IPS-NIHi7 (cell line): ENCODE measurements at regions not wholly inside any gene's neighbourhood (a gene's known extent, or its start where the extent isn't known, plus 50 kb on each side); places are given as distances from the start of the nearest gene placed in this dataset.

Experiments
- DNase-seq: peaks from one replicate; pipeline ENCODE4 v3.0.0; 2012; ENCODE audit warnings: mixed read lengths; ENCODE audit errors: extremely low spot score

DNA sequence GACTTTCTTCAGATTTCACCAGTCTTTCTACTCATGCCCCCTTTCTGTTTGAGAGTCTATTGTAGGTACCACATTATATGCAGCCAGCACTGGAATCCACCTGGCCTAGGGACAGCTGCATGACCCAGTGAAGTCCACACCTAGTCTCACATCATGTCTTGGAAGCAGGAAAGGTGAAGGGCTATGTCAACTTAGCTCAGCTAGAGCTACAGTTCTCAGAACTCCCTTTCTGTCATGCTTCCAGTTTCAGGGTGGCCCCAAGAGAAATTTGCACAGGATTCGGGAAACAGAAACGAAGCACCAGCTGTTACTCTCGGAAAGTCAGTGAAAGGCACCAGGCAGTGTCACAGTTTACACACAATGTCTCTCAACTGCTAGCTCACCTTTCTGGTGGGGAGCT is 51.6 kb upstream of the NLRP1 start:
- no peak for DNase-seq

DNA sequence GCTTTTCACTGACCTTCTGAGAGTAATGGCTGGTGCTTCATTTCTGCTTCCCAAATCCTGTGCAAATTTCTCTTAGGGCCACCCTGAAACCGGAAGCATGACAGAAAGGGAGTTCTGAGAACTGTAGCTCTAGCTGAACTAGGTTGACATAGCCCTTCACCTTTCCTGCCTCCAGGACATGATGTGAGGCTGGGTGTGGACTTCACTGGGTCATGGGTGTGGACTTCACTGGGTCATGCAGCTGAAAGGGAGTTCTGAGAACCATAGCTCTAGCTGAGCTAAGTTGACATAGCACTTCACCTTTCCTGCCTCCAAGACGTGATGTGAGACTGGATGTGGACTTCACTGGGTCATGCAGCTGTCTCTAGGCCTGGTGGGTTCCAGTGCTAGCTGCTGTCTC is 54.3 kb upstream of the NLRP1 start:
- no peak for DNase-seq

DNA sequence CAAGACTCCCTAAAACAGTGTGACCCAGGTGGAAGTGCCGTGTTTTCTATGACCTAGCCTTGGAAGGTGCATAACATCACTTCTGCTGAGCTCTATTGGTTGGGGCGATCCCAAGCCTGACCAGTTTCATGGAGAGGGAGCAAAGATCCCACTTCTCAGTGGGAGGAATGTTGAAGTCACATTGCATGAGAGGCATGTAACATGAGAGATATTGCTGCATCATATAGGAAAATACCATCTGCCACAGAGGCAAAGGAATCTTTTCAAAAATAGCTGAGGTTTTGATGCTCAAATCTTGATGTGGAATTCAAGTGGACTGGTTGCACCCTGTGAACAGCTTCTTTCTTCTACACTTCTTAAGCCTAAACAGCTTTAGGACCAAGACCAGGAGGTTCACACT is 56.4 kb upstream of the NLRP1 start:
- no peak for DNase-seq

DNA sequence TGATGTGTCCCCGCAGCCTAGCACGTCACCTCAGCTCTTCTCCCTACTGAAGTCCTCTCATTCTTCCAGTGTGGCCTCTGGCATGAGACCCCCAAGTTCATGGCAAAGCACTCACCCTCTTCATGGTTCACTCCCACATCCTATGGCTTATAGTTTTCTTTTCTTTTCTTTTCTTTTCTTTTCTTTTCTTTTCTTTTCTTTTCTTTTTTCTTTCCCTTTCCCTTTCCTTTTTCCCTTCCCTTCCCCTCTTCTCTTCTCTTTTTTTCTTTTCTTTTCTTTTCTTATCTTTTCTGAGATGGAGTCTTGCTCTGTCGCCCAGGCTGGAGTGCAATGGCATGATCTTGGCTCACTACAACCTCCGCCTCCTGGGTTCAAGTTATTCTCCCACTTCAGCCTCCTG is 58.4 kb upstream of the NLRP1 start:
- no peak for DNase-seq

DNA sequence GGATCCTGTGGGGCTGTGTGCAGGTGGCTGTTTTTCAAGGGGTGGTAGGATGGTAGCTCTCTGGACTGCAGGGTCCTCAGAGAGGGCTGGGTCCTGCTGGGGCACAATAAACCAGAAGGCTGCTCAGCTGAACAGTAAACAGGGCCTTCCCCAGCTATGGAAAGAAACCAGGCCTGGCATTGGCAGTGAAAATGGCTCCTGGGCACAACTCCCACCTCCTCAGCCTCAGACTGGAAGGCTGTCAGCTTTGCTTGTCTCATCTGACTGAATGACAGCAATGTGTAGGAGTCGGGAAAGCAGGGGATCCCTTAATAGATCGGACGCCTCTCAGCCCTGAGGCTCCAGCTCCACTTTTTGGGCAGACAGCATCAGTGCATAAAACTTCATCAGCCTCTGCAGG is 59.8 kb upstream of the NLRP1 start:
- DNase-seq = no peak

DNA sequence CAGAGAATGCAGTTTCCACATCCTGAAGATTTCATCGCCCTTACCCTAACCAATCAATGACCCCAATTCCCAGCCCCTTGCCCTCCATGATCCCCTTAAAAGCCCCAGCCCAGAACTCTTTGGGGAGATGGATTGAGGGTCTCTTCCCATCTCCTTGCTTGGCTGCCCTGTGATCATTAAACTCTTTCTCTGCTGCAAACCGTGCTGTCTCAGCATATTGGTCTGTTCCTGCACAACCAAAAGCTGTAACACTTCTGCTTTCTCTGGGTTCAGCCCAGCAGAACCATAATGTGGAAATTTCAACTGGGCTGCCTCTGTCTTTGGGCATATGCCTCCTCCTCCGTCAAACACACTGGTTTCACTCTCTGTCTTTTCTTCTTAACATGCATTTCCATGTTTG is 67.0 kb upstream of the NLRP1 start:
- DNase-seq = no peak

DNA sequence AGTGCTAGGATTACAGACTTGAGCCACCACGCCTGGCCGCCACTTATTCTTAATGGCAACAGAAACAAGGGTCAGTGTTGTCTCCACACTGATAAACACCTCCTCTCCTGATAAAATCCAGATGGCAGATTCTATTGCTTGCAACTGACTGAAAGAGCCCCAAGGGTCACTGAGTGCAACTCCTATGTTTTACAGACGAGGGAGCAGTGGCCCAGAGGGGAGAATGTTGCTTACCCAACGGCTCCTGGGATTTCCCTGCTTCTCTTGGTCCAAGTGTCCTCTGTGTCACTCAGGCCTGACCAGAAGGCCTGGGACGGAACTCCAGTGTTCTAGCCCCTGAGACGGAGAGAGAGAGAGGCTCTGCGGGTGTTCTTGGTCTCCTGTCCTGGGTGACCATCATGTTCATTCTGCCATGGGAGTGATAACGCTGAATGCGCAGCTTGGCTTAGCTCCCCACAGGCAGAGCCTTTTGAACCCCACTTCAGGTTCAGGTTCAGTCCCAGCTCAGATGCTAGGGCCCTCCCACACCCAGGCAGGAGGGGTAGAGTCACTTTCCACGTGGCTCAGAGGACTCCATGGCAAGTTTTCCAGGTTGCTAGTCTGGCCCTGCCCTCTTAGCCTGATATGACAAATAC is 77.3 kb upstream of the NLRP1 start:
- peak; percentile 51 for DNase-seq

DNA sequence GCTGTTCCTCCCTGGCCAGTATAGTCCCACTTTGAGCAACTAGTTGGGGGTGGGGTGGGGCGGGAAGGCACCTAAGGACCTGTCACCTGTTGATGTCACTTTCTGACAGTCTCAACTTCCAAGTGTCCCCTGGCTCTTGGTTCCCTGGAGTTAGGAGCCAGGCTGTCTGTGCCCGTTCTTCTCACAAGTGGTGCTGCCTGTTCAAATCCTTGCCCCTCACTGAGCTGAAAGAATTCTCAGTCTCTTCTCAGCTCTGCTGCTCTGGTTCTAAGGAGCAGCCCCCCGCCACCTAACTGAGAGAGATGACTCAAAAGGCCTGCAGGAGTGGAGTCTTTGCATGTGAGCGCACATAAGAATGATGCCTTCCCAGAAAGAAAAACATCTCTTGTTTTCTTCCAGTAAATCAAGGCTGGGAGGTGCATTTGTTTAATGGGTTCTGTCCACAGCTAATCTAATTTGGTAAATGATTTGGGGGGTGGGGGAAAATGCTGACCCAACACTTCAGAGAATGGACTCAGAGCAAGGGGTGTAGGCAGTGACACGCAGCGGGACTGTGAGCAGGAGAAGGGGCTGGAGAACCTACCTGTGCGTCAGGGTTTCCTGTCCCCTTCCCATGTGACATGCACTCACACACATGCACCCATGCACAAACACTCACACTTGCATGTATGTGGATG is 78.2 kb upstream of the NLRP1 start:
- DNase-seq = no peak

DNA sequence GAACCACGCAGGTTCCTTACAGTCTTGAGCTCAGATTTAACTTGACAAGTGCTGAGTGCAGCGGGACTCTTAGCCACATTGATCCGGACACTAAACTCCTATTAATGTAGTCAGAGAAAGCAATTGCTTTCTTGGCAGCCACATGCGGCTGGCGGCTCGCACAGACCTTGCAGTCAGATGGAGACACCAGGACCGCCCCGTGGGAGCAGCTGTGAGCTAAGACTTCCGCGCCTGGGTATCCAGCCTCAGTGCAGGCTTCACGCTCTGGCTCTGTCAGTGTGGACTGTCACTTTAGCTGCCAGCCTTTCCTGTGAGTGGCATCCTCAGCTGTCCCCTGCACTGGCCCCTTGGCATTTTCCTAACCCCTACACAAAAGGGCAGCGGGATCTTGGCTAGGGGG is 80.9 kb upstream of the NLRP1 start:
- DNase-seq = no peak

DNA sequence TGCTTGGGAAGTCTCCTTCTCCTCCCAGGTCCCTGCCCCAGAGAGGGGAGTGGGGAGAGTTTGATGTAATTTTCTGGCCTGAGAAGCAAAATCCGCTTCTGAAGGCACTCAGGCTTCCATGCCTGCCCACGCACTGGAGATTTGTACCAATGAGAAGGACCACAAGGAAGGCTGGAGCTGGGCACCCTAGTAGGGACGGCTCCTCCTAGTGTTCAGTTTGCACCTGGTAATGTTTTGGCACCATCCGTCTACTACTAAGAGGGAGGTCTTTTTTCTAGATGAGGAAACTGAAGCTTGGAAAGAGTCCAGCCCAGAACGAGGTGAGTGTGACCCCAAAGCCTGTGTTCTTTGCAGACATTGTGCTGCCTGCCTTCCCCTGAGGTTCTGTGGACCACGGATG is 83.6 kb upstream of the NLRP1 start:
- peak; percentile 58 for DNase-seq

DNA sequence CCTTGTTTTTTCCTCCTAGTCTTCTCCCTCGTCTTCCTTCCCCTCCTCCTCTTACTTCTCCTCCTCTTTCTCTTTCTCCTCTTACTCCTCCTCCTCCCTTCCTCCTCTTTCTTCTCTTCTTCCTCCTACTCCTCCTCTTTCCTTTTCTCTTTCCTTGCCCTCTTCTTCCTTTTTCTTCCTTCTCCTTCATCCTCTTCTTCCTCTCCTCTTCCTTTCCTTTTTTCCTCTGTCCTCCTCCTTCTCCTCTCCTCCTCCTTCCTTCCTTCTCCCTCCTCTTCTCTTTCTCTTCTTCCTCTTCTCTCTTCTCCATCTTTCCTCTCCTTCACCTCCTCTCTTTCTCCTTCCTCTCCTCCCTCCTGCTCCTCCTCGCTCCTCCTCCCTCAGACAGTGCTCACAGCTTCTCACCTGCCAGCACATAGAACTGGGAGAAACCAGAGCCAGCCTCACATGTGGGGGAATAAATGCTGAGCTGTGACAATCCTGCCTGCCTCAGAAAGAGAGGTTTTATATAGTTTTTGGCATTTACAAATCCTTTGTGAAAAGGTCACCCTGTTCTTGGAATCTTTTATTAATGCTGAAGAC is 84.3 kb upstream of the NLRP1 start:
- DNase-seq = no peak

DNA sequence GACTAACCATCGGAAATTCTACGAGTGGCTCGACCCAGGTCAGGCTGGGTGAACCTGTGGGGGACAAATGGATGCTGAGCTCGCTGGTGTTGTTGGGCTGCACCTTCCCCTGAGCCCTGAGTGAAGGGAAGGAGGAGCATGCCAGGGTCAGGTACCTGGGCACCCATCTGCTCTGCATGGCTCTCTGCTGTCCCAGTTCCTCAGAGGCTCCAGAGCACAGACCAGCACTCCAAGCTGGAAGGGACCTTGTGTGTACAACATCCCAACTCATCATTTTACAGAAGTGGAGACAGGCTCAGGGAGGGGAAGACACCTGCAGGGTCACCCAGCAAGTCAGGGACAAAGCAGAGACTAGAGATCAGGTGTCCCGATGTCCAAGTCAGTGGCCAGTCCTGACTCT is 84.9 kb upstream of the NLRP1 start:
- DNase-seq = no peak

DNA sequence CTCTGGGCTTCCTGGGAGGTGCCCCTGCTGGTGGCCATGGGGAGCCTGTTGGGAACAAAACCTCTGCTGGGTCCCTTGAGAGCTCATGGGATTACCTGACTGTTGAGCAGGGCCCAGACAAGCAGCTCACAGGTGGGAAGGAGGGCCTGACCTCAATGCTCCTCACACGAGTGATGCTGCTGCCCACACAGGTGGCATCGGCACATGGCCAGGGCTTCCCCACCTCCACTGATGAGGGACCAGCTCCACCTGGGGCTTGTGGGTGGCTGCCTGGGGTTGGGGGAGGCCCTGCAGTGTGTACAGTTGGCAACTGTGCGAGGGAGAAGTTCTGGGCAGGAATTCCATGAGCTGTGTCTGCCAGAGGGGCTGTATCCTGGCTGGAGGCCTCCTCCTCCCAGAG is 87.8 kb upstream of the NLRP1 start:
- DNase-seq = no peak

DNA sequence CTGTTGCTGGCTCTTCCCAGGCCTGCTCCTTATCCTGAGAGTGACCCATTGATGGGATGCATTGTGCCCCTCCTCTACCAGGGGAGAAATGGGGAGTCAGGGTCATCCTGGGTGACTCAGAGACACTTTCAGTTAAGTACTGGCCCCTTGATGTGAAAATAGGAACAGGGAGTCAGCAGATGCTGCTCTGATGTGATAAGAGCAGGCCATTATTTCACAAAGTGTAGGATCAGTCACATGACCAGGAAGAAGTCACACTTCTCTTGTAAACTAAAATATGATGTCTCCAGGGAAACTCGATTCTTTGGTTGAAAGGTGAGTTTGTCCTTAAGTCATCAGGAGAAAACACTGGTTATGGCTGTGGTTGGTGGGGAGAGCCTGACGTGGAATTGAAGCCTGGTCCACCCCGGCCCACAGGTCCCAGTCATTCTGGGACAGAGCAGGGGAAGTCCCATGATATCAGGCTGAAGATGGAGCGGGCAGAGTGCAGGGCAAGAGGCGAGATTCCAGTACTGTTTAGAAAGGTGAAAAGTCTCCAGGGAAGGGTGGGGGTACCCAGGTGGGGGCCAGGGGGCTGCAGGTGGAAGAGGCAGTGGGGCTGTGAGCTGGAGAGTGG is 88.6 kb upstream of the NLRP1 start:
- DNase-seq = no peak

DNA sequence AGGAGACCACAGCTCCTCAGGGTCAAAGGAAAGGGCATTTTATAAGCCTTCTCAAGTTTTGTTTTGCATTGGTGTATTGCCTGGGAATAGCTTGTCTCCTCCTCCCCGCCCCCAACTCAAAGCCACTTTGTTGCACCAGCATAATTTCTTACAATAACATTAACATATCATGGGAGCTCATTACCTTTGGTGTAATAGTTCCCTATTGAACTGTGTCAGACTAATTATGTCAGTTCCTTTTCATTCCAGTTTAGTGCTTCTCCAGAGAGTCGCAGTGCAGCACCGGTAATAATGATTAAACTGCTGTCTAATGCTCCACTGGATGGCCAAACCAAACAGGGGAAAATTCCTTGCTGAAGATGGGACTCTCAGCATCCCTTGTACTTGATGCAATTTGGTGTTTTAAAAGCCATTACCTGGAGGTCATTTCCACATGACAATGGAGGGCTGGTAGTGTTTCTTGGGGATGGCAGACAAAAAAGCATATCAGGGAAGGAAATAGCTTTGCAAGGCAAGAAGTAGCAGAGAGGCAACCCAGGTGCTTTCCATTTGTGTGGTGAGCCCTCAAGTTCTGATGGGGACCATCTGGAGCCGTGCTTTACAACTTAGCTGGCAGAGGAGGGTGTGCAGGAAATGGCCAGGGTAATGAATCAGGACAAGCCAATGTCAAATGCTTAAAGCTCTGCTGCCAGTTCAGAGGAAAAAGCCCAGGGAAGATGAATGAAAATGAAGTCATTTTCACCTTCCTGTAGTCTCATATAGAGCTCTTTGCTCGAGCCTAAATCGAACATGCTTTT is 91.5 kb upstream of the NLRP1 start:
- no peak for DNase-seq

DNA sequence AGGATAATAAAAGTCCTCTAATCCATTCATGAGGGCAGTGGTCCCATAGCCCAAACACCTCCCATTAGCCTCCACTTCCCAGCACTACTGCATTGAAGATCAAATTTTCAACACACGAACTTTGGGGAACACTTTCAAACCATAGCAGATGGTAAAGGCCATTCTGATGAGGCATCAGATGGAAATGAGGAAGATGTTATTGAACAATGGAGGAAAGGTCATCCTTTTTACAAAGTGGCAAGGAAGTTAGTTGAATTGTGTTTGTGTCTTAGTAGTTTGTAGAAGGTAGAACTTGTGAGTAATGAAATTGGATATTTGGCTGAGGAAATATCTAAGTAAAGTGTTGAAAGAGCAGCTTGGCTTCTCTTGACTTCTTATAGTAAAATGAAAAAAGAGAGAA is 93.3 kb upstream of the NLRP1 start:
- DNase-seq = no peak

DNA sequence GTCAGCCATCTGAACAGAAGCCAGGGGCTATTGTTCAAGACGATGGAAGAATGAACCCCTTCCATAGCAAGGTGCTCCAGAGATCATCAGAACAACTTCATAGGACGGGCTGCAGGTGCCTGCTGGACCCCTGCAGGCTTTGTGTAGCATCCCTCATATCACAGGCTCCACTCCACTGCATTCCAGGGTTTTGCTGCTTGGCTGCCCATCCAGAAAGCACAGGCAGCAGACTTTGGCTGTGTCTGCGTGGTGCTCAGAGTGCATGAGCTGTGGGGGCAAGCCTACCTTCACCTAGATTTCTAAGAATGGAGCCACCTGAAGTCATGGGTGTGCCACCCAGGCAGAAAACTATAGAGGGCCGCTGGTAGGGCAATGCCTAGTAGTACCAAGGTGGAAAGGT is 93.9 kb upstream of the NLRP1 start:
- DNase-seq = no peak

DNA sequence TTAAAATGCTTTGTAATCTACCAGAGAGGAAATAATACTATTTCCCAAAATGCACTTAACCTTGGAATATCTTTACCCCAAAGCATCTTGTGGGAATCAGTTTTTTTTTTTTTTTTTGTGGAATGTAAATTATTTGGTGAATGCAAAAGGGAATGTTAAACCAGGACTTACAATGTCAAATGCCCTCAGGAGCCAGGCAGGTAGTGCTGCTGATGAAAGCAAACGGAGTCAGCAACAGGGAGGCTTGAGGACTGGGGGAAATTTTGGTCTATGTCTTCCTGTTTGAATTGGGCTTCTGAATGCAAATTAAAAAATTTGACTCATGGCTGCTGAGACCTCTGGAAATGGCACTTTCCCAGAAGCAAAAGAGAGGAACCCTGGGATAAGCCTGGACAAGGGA is 96.5 kb upstream of the NLRP1 start:
- peak; percentile 43 for DNase-seq

DNA sequence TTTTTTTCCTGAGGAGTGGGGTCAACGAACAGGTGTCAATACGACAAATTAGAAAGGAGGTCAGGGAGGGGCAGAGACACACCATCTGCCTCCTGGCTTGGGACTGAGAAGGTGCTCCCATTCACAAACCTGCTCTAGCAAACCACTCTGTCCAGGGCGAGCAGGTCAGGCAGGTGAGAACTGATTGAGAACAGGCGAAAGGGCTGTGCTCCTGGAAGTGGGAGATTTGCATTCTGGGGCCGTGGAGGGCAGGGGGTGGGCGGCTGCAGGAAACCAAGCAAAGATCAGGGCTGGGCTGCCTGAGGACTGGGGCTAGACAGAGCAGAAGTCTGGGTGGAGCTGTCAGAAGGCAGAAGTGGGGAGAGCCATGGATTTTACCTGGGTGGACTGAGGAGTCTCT is 98.9 kb upstream of the NLRP1 start:
- DNase-seq = no peak

DNA sequence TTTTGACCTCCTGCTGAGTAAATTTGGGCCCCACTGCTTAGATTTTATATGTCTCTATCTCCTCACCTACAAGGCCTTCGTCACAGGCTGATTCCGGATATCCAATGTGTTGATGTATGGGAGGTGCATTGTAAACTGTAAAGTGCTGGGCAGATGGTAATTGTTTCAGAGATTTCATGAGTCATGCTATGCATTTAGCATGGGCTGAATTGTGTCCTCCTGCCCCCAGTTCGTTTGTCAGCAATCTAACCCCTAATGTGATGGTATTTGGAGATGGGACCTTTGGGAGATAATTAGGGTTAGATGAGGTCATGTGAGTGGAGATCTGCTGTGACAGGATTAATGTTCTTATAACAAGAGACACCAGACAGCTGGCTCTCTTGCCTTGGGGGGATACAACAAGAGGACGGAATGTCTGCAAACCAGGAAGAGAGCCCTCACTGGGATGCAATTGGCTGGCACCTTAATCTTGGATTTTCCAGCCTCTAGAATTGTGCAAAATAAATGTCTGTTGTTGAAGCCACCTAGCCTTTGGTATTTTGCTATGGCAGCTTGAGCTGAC is 101.8 kb upstream of the NLRP1 start:
- no peak for DNase-seq

DNA sequence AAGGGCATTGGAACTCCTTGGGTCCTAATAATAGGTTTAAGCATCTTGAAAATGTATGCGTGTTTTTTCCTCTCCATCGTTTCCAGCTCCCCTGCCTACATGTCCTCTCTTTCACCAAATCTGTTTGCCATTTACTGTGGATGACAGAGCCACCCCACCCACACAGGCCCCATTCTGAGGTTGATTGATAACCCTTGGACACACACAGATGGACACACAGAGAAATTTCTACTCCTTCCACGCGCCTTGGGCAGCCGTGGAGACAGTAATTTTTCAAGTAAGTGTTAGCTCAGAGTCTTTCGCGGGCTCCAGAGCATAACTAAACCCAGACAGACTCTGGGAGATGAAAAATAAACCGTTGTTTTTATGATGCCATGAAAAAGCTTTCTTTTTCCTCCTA is 103.3 kb upstream of the NLRP1 start:
- no peak for DNase-seq

DNA sequence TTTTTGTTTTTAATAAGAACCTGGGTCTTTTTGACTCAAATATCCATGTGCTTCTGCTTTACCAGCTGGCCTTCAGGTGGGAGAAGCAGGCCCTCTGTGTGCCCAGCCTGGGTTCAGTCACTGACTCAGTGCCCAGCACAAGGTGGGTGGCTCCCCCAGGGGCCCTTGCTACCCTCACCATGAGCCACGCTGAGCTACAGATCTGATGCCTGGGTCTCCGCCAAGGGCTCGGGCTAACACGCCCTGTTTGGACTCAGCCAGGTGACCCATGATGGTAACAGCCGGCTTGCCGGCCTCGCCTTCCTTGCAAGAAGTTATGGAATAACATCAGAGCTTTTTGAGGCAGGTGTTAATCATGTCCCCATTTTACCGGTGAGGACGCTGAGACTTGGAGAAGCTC is 109.5 kb upstream of the NLRP1 start:
- DNase-seq = no peak
